ENCODE measurements at regions not wholly inside any gene's neighbourhood (a gene's known extent, or its start where the extent isn't known, plus 50 kb on each side); places are given as distances from the start of the nearest gene placed in this dataset.
"Not testable (repeated sequence)": the region's sequence is repeated elsewhere in the genome, so short reads cannot be mapped to it uniquely, and the experiment has no call there.

DNA sequence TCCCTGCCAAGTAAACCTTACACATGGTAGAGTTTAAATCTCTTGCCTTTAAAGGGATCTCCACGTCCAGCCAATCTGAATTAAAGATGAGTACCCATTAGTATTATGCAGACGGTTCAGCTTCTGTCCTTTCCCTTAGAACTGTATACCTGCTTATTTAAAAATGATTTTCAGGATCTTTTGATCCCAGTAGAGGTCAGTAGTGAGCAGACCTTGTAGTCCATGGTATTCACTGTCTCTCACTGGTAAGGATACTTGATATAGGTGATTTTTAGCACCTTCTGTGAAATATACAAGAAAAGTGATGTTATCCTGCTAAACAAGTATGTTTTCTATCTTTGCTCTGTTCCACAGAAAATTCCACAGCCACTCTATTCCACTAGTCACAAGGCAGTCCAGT lies 1211.6 kb upstream of the ADGRL4 start:
- no peak for FAIRE-seq

DNA sequence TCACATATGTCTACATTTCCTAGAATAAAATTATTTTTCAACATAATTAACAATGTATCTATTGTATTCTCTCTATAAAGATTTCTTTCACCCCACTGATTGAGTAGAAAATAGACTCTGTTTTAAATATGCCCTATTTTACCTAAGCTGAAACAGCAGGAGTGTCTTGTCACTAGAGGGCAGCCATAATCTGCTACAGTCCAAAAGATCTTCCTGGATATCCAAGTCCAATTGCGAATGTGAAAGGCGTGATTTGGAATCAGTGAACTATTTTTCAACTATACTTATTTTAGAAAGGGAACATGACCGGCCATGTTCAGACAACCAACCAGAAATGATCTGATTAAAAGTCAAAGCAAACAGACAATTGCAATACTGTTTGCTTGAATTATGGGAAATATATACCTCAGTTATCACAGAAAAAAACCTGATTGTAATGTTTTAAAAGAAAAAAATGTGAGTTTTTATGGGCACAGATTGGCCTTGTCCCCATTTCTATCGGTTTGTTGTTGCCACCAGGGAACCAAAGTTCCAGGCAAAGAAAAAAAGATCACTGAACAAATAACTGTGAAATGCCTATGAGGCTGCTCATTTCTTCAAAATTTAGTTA lies 1211.0 kb upstream of the ADGRL4 start:
- FAIRE-seq: no peak

DNA sequence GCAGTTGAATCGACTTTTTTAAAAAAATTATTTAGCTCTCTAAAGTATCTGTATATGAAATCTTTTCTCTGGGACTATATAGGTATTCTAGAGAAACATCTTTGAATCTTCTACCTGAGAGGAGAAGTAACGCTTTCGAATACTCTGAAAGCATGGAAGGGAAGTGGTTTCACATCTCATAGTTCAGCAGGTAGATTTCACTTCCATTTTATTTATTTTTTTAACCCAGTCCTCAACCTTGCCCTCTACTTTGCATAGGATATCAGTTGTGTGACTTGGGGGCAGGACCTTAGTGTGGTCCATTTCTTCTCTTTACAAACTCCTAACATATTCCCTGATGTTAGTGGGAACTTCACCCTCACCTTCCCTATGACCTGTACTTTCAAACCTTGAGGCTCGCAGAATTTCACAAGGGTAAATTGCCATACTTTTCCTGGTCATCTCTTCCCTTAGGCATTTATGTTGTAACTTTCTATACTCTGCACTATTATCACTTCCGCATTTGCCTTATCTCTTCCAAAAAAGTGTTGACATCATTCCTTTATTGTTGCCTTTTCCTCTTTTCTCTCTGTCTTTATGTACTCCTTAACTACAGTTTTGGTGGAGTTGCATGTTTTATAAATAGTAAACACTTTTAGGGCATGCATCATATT lies 1208.5 kb upstream of the ADGRL4 start:
- FAIRE-seq: no peak

DNA sequence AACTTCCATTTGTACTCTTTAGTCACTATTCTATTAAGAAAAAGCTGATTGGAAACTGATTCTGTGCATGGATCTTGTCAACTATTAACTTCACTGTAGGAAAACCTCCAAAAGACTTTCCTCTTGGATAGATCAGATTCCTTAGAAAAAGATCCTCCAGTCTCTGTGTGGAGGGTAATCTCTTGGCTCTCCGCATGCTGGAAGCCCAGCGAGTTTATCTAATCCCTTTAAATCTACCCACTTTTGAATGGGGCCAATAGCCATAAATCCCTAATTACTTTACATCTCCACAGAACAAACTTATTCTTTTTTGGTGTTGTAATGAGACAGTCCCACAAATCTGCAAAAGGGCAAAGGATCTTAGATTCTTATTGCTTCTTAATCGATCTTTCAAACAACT lies 1206.4 kb upstream of the ADGRL4 start:
- no peak for FAIRE-seq

DNA sequence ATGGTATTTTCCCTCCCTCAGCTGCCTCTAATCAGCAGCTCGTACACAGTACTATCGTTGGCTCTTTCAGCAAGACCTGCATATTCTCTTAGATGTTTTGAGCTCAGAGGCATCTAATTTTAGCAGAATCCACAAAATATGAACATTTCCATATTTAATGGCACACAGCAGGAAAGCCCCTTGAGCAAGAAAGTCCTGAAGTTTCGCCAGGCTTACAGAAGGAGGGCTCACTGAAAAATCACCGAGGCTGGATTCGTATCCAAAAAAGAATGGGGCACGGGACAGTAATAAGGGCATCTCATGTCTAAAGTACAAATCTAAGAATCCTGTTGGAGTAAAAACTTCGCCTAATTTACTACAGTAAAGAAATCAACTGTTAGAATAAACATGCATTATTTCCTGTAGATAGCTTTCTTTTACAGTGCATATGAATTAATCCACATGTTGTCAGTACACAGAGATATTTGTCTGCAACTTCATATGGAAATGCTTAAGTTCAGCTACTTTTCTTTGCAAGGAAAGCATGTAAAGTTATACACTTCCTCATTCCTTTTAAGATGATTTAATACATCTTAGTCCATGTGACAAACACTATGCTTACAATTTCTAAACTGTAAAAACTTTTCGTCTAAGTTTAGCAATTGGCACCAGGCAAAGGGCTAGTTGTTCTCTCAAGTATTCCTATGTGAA lies 1205.3 kb upstream of the ADGRL4 start:
- no peak for FAIRE-seq

DNA sequence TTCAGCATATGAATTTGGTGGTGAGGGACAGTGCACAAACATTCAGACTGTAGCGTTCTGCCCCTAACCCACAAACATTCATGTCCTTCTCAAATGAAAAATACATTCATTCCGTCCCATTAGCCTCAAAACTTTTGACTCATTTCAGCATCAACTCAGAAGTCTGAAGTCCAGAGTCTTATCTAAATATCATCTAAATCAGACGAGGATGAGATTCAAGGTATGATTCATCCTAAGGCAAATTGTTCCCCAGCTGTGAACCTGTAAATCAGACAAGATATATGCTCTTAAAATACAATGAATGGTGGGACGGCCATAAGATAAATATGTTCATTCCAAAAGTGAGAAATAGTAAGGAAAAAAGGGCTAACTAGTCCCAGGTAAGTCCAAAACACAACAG lies 1195.6 kb upstream of the ADGRL4 start:
- FAIRE-seq: no peak

DNA sequence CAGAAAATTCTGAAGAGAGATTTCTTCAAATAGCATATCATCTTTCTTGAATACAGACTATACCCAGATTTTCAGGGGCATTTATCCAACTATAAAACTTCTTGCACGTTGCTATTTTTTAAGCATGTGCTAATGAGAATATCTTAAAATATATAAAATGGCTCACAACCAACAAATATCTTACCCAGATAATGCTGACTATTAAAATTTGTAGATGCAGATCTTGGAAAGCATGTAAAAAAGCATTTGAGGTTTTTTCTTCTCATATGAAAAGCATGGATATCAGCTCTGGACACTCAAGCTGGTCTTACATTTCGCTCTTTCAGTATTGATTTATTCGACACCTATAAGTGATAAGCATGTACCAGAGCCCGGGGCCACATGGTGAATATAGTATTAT lies 1187.7 kb upstream of the ADGRL4 start:
- no peak for FAIRE-seq

DNA sequence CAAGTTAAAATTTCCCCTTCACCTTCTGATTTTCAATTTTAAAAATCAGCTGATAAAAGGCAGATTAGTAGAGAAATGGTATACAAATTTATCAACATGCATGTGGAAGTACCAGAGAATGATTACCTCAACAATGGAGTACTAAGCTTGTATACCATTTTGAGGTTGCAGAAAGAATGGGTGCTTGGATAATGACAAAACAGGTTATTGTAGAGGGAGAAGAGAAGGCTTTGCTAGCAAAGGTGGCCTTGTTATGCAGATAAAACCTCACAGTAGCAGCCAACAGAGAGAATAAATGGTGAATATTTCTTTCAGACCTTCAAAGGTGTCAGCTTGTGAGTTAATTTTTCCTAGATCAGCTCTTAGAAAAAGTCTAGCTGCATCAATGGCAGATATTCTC lies 1174.9 kb upstream of the ADGRL4 start:
- no peak for FAIRE-seq

DNA sequence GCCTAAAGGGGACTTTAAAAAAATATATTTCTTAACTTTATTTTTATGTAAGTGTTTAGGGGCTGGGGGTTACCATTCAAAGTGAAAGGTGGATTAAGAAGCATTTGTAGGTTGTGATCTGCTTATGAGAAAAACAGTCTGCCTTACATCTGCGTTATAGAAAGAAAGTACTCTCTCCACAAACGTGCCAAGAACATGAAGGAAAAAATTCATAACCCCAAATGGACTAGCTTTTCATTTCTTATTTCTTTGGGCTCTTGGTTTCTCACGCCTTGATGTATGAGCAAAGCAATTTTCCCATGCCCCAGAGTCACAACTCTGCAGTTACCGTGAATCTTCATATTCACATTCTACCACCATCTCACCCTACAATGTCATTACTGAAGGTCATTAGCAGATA lies 1165.1 kb upstream of the ADGRL4 start:
- FAIRE-seq: no peak

DNA sequence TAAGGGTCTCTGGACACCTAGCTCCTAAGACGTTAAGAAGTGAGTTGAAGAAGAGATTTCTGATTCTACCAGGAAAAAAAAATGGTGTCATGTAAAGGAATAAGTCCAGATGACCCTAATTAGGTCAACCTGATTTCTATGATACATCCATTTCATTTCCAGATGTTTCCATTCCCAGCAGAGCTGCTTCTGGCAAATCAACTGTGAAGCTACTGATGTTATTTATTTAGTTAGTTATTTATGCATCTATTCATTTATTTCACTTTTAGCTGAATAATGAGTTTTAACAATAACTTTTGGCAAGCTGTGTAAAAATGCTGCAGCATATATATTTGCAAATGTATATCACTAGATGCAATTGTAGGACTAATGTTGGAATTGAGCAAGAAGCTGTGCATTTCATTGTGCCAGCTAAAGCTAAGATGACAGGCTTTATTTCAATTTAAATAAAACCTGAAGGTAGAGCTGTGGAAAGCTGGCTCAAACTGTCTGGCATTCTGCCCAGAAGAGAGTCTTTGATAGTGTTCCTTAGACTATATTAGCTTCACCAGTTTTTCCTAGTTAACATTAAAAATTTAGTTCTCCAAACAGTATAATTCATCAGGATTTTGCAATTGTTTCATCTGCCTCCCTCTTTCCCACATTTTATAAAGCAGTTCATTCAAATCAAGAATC lies 1164.4 kb upstream of the ADGRL4 start:
- FAIRE-seq: no peak

DNA sequence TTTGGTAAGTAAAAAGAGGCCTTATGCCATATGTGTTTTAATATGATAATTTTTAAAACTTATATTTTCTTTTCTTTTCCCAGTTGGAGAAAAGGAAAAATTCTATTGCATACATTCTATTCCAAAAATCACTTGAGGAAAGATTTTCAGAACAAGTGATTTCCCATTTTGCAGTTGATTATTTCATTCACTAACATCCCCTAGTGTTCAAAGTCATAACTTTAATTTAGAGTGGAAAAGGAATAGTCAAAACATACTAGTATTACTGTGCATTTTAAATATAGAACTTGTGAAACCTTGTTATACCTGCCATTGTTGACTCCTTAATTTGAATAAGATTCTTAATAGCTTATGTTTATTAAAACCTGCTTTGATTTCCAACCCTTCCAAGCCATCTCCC lies 1157.6 kb upstream of the ADGRL4 start:
- FAIRE-seq: no peak

DNA sequence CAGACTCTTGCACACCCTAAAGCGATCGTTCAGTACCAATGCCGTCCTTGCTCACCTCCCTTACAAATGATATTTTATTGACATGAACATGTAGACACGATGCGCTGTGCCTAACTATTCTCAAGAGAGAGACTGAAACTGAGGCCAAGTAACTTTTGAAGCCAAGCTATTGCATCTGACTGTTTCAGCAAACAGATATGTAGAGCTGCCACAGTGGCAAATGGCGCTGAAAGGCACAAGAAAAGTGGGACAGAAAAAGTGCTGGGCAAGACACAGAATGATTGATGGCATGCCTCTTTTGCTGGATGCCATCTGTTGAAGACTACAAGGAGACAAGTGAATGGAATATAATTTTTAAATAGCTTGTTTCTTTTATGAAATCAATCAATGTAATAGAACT lies 1157.2 kb upstream of the ADGRL4 start:
- no peak for FAIRE-seq

DNA sequence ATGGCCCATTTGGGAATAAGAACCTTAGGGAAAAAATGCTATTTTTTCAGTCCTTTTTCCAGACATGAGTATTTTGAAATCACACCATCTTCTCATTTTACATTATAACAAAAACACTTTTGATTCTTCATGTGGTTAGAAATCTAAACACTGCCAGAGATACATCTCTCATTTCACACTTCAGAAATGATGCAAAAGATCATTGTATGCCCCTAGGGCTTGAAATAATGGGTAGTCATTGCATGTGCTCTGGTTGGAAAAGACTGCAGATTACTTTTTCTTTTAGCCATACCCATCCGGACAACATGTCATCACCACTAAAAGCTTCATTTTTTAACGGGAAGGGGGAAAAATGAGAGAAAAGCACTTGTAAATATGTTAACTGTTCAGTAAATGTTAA lies 1152.2 kb upstream of the ADGRL4 start:
- FAIRE-seq: no peak

DNA sequence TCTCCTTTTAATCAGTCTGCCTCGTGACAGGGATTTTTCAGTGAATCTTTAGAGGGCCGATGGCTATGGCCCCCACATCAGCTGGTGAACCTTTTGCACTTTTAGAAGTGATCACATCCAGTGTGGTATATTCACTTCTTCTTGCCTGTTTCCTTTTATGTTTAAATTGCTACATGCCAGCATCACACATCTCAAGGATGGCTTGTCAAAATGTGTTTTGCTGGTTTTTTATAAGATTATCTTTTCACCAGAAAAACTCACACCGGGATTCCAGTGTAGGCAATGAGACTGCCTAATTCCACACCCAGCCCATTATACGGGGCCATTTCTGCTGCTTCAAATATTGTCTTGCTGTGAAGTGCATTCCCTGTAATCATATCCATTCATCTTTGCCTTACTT lies 1151.7 kb upstream of the ADGRL4 start:
- no peak for FAIRE-seq

DNA sequence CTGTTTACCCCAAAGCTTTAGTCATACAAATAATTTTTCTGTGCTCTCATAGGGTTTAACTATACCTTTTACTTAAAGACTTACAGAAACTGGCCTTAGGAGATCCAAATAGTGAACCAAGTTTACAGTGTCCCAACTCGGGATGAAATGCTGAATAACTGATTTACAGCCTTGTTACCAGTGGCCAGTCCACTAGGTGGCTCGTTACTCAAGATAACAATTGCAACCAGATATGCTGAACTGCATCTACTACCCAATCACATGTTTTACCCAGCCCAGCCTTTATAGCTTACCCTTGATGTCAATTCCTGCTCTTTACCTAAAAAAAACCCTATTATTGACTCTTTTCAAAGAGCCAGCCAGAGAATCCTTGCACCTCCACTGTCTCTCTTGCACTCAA lies 1148.8 kb upstream of the ADGRL4 start:
- FAIRE-seq: no peak

DNA sequence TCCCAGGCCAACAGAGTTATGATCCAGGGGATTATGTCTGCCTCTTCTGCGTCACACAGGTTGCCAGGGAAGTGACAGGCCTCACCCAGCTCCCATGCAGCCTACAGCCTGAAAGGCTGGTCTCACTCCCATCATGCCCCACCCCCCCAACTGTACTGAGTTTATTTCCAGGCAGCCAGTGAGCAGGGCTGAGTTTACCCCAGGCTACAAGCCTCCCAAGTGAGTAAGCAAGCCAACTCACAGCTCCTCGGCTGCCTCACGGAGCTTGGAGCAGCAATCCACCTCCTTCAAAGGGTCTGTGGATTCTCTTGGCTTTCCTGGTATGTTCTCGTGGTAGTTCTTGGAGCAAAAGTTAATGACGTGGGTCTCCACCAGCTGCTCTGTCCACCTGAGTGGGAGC lies 1147.6 kb upstream of the ADGRL4 start:
- no peak for FAIRE-seq

DNA sequence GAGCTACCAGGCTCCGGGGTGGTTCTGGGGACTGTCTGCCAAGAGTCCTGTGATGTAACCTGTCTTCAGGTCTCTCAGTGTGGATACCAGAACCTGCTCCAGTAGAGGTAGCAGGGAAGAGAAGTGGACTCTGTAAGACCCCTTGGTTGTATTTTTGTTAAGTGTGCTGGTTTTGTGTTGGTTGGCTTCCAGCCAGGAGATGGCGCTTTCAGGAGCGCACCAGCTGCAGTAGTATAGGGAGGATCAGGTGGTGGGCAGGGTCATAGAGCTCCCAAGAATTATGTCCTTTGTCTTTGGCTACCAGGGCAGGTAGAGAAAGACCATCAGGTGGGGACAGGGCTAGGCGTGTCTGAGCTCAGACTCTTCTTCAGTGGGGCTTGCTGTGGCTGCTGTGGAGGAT lies 1147.2 kb upstream of the ADGRL4 start:
- no peak for FAIRE-seq

DNA sequence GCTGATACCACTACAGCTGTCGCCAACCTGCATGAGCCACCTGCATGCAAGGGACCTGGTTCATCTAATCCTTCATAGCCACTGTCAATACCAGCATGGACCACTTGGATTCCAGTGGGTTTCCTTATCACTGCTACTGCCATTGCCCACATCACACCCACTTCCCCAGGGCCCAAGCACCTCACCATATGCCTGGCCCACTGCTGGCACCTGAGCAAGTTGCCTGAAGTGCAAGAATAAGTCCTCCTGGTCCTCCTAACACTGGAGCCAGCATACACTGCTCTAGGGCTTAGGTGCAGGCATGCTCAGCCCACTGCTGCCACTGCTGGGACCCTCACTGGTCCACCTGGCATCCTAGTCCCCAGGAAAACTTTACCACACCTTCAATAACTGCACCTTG lies 1136.8 kb upstream of the ADGRL4 start:
- no peak for FAIRE-seq

DNA sequence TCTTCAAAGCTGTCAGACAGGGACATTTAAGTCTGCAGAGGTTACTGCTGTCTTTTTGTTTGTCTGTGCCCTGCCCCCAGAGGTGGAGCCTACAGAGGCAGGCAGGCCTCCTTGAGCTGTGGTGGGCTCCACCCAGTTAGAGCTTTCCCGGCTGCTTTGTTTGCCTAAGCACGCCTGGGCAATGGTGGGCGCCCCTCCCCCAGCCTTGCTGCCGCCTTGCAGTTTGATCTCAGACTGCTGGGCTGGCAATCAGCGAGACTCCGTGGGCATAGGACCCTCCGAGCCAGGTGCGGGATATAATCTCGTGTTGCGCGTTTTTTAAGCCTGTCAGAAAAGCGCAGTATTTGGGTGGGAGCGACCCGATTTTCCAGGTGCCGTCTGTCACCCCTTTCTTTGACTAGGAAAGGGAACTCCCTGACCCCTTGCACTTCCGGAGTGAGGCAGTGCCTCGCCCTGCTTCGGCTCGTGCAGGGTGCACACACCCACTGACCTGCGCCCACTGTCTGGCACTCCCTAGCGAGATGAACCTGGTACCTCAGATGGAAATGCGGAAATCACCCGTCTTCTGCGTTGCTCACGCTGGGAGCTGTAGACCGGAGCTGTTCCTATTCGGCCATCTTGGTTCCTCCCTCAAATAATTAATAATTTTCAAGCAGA lies 1131.5 kb upstream of the ADGRL4 start:
- FAIRE-seq: not testable (repeated sequence)

DNA sequence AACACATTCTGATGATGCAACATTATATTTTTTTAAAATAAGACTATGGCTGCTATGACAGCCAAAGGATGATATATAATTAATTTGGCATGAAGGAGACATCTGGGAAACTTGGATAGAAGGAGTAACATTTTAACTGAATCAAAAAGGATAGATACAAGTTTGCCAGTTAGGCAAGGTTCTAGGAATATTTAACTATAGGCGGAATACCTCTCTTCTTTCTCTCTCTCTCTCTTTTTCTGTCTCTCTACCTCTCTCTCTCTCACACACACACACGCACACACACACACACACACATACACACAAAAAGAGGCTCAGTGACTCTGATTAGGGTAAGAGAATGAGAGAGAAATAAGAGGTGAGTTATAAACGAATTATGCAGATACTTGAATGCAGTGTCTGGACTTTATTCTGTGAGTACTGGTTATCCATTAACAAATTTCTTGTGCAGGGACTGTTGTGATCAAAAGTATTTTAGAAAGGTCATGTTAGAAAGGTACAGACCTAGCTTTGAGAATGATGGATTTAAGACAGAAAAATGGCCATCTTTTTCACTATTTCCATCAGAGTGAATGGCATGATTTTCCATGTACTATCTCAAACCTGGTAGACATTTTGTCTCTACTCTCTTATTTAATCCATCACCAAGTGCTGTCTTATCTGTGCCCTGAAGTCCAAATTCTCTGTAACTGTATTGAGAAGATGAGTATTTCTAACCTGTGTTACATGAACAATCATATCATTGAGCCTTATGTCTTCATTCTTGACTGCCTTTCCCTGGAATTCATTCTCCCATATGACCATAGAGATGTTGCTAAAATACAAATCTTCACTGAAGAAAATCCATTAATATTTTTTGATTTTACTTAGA lies 1106.9 kb upstream of the ADGRL4 start:
- FAIRE-seq: no peak

DNA sequence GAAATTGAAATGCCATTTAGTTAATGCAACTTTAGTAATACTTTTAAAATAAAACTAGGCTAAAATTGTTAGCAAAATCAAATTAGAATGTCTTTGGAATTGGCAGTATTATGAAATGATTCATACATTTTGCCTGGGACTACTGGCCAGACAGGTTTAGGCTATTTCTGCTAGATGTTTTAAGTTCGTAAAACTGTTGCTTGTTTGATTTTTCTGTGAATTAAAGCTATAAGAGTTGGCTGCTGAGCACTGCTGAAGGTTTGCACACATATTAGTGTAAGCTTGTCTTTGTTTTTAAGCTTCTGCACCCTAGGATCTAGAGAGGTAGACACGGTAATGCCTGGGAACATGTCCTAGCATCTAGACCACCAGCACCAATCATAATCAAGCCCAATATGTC lies 1094.6 kb upstream of the ADGRL4 start:
- FAIRE-seq: no peak

DNA sequence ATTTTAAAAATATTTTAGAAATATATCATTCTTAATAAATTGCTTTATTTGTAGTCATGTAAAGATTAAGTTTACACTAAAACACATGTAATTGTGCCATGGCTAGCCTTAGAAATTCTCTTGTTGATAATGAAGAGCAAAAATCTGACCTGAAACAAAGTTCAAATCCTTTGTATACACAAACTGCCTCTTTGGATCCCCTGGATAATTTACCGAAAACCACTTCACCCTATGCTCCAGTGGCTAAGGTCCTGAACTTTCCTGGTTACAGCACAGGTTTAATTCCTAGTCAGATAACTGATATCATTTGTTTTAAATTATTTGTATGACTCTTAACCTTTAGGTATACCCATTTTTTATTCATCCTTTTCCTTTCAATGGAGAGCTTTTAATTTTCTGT lies 1093.2 kb upstream of the ADGRL4 start:
- no peak for FAIRE-seq

DNA sequence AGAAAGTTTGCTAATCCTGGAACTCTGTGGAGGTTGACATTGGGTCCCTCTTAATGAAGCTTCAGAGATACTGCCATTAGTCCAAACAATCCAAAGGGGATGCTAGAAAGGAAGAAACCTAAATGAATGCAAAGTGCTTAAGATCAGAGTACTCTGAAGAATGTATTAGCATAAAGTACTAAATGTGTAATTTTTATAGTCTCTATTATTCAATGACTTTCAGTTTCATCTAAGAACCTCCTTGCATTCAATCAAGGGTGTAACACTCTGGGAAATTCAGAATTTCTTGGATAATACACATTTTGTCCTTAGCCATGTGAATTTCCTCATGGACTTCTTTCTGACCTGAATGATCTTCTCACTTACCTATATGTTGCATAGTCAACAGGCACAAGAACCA lies 1078.5 kb upstream of the ADGRL4 start:
- FAIRE-seq: no peak

Data from G401.6 (cell line).